ENCODE measurements at regions not wholly inside any gene's neighbourhood (a gene's known extent, or its start where the extent isn't known, plus 50 kb on each side); places are given as distances from the start of the nearest gene placed in this dataset.

GRCh38 chr13:111899714-111900389 is 167.1 kb upstream of the SOX1 start:
- 64 to 65% methylated on average over 12 to 15 of the region's 15 CpGs for WGBS, 2 donors
- DNase-seq (peak in 1 of 4 donors; percentile 2), ATAC-seq (no peak)
- intact Hi-C loops (cut with DNase I) = no loop called here
- H3K27me3 ChIP-seq = no peaks in the 10 kb centered on the region
- TF ChIP-seq POLR2A (IDR thresholded peaks at IDR 0.05) (no peak), CTCF (IDR thresholded peaks at IDR 0.05) (no peak)
- no peaks in the 10 kb centered on the region for H3K4me1 ChIP-seq
- no peaks in the 10 kb centered on the region for H3K36me3 ChIP-seq (replicated peaks in 1 of 2; ENCODE audit: insufficient read depth in 1 of 2, low read depth in 2 of 2)
- H3K27ac ChIP-seq = no peak overlapping the region
- H3K9me3 ChIP-seq = no peaks in the 10 kb centered on the region
- H3K4me3 ChIP-seq = no peak overlapping the region

- DNase-seq = no peak
- Histone ChIP-seq H3K4me3 (no peak overlapping the region), H3K4me1 (no peaks in the 10 kb centered on the region), H3K36me3 (replicated peaks in 1 of 2; ENCODE audit: insufficient read depth in 1 of 2, low read depth in 2 of 2) (no peaks in the 10 kb centered on the region), H3K27ac (no peak overlapping the region), H3K27me3 (no peaks in the 10 kb centered on the region), H3K9me3 (no peaks in the 10 kb centered on the region)
- intact Hi-C loops (cut with DNase I) = no loop called here
- ATAC-seq = no peak
- no peak for TF ChIP-seq CTCF (IDR thresholded peaks at IDR 0.05)
- TF ChIP-seq POLR2A (IDR thresholded peaks at IDR 0.05) = no peak
- WGBS, 2 donors = 44 to 49% methylated on average over 24 to 26 of the region's 26 CpGs
Observed at GRCh38 chr13:111900390-111901131, 166.4 kb upstream of the SOX1 start.

GRCh38 chr13:111901267-111901915 is 165.6 kb upstream of the SOX1 start:
- Histone ChIP-seq H3K27ac (no peak overlapping the region), H3K4me3 (no peak overlapping the region), H3K4me1 (no peaks in the 10 kb centered on the region), H3K9me3 (no peaks in the 10 kb centered on the region), H3K36me3 (replicated peaks in 1 of 2; ENCODE audit: insufficient read depth in 1 of 2, low read depth in 2 of 2) (no peaks in the 10 kb centered on the region), H3K27me3 (no peaks in the 10 kb centered on the region)
- TF ChIP-seq CTCF (IDR thresholded peaks at IDR 0.05) (no peak), POLR2A (IDR thresholded peaks at IDR 0.05) (no peak)
- DNase-seq (no peak), ATAC-seq (no peak)
- intact Hi-C loops (cut with DNase I) = no loop called here
- 39 to 58% methylated on average over 3 to 23 of the region's 23 CpGs for WGBS, 2 donors

- WGBS, 2 donors = 54 to 69% methylated on average over 10 of the region's 10 CpGs
- H3K4me1 ChIP-seq = no peaks in the 10 kb centered on the region
- no peaks in the 10 kb centered on the region for H3K36me3 ChIP-seq (replicated peaks in 1 of 2; ENCODE audit: insufficient read depth in 1 of 2, low read depth in 2 of 2)
- TF ChIP-seq CTCF (IDR thresholded peaks at IDR 0.05) = no peak
- no peak for TF ChIP-seq POLR2A (IDR thresholded peaks at IDR 0.05)
- H3K27me3 ChIP-seq = no peaks in the 10 kb centered on the region
- no peak overlapping the region for H3K4me3 ChIP-seq
- DNase-seq (no peak), ATAC-seq (no peak)
- no peak overlapping the region for H3K27ac ChIP-seq
- intact Hi-C loops (cut with DNase I) = no loop called here
- no peaks in the 10 kb centered on the region for H3K9me3 ChIP-seq
Observed at GRCh38 chr13:111902726-111903125, 164.2 kb upstream of the SOX1 start.

Measured in body of pancreas (tissue), 4 donors.